GM19452 (cell line): ENCODE measurements at regions not wholly inside any gene's neighbourhood (a gene's known extent, or its start where the extent isn't known, plus 50 kb on each side); places are given as distances from the start of the nearest gene placed in this dataset.
"Not testable (repeated sequence)": the region's sequence is repeated elsewhere in the genome, so short reads cannot be mapped to it uniquely, and the experiment has no call there.

Experiments used
- ATAC-seq: cut with Tn5 transposase; IDR thresholded peaks from one replicate; pipeline ENCODE4 v1.9.1; 2021; ENCODE audit not compliant: unreplicated experiment

DNA sequence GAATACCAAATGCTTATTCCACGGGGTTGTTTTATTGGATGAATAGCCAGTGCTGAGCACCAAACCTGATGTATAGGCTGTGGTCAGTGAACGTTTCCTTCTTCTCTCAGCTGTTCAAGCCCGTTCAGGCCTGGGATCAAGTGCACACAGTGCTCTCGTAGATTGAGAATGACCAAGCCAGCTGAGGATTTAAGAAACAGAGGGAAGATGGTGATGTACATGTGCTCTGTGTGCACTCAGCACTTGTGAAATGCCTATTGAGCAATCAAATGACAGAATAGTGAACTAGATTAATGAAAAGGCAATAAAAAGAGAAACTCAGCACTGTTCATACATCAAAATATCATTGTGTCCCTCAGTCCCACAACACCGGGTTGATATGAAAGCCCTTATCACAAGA lies 302.5 kb downstream of the BMPER start:
- ATAC-seq: no peak

- ATAC-seq: no peak
These were observed 303.7 kb downstream of the BMPER start for GRCh38 chr7:34208878-34209621.

DNA sequence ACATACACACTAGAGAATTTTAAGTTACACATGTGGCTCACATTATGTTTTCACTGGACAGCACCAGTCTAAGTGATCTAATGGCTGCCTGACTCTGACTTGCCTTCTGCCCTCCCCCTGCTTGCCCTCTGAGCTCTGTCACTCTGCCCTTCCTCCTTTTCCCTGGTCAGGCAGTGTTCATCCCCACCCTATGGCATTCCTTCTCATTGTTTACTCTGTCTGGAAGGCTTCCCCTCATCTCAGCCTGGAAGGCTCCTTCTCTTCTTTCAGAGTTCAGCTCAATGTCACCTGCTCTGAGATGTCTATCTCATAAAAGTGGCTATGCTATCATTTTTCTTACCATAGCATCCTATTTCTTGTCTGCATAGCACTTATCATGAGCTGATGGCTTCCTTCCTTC lies 305.7 kb downstream of the BMPER start:
- ATAC-seq: no peak

- ATAC-seq: no peak
These were observed 312.6 kb downstream of the BMPER start for GRCh38 chr7:34217972-34218371.

GRCh38 chr7:34219153-34219718 lies 313.9 kb downstream of the BMPER start:
- ATAC-seq: no peak

DNA sequence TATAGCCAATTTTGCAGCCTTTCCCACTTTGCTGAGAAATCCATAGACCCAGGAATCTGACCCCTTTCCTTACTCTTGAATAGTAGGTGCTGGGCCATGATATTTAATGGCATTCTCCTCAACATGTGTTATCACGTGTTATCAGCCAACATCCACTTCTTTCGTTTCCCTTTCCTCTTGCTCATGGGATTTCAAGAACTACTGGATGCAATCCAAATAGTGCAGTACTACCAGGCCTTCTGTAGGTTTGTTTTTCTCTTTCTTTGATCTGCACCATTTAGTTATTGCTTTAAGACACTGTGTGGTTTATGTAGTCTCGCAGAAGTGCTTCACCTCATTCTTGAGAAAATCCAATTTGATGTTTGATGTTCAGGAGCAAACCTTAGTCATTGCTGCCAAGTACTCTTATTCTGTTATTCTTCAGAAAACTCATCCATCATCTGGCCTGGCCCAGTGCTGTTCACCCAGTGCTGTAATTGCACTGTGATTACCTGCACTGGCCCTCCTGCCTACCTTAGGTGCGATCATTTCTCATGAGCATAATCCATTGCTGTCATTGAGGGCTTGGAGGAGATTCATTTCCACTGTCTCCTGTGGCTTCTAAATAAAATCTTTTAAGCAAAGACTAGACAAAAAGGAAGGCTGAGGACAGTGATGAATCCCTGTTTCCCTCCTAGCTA lies 315.3 kb downstream of the BMPER start:
- no peak for ATAC-seq

DNA sequence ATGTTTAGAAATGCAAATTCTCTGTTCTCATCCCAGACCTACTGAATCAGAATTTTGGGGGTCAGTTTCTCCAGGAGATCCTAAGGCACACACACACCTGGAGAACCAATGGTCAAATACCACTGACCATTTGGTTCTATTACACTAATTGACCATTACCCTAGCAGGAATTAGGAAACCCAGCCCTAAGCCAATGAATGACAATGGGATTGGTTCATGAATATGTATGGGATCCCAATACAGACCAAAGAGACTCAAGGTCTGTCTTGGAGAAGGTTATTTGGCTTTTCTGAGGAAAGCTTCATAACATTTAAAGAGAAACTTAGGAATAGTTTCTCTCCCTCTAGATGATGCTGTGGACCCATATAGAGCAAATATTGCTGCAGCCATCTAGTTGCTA lies 317.0 kb downstream of the BMPER start:
- no peak for ATAC-seq

GRCh38 chr7:34222722-34223121 lies 317.4 kb downstream of the BMPER start:
- ATAC-seq: no peak

DNA sequence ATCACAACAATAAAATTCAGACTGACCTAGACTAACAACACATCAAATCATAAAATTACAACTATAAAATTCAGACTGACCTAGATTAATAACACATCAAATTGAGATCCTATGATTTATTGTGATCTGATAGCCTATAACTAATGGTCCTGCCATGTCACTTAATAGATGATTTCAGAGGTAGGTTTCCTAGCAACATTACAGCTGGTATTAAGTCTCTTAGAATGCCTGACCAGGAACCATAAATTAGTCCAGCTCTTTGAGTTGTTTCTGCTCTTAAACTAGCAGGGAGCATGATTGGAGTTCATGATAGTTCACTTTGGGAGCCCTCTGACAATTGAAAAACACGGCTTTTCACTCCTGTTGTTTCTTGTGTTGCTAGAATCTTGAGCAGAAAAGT lies 318.9 kb downstream of the BMPER start:
- ATAC-seq: no peak

GRCh38 chr7:34225193-34225592 lies 319.9 kb downstream of the BMPER start:
- no peak for ATAC-seq

- no peak for ATAC-seq
These were observed 322.2 kb downstream of the BMPER start for GRCh38 chr7:34227525-34227924.

- ATAC-seq: not testable (repeated sequence)
These were observed 329.8 kb downstream of the BMPER start for GRCh38 chr7:34235101-34235500.

DNA sequence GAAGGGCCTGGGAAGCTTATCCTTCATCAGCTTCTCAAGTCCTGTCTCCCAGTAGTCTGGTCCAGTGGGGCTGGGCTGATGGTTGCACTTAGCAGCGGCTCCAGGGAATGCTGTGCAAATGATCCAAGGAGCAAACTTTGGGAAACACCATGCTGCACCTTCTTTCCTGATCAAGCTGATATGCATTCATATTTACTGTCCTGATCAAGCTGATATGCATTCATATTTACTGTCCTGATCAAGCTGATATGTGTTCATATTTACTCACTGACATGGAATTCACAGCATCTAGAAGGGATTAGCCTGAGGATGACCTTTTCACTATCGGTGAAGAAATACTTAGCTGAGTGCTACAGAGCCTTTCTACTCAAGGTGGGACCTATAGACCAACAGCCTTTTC lies 330.7 kb downstream of the BMPER start:
- no peak for ATAC-seq

GRCh38 chr7:34236839-34237492 lies 331.6 kb downstream of the BMPER start:
- no peak for ATAC-seq

DNA sequence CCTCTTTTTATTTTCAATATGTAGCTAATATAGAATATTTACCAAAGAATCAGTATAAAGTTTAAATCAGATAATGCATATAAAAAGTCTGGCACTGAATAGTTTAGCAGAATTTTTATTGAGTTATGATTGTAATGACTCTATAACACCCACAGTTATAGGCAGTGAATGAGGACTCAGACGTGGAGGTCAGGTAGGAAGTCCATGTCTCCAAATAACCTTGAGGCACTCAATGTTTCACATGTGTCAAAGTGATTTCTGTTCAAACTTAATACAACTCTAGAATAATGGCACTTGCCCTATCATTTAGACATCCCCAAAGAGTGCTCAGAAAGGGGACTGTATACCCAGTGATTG lies 332.1 kb downstream of the BMPER start:
- no peak for ATAC-seq

GRCh38 chr7:34240417-34240816 lies 335.1 kb downstream of the BMPER start:
- ATAC-seq: no peak

DNA sequence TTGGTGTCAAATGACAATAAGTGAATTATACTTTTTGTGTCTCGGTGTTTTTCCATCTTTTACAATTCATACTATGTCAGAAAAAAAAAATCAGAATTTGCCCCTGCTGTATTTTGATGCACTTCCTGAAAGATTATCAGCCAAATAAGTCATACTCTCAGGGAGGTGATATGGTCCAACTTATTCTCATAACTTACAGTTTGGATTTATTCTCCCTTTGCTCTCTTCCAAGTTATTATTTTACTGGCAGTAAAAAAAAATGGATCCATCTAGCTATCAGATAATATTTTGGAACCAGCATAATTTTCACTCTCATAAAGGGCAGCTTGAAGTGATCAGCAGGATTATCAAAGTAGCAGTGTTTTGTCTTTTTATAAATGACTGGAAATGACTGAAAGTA lies 337.1 kb downstream of the BMPER start:
- no peak for ATAC-seq

- no peak for ATAC-seq
These were observed 339.9 kb downstream of the BMPER start for GRCh38 chr7:34245246-34245645.

DNA sequence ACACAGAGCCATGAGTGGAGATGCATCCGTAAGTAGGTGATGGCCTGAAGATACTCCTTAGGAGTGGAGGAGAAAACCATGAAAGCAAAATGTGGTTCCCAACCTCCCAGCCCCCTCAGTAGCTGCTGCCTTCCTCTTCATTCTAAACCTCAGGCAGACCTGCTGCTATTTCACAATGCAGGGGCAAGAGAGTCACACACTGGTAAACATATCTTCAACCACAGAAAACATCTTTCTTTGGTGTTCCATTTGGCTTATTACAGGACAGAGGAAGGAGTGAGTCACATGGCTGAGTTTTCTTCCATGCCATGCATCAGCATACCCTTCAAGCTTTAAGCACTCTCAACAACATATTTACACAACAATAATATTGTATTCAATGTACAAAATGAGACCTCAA lies 342.1 kb downstream of the BMPER start:
- ATAC-seq: no peak

- no peak for ATAC-seq
These were observed 343.9 kb downstream of the BMPER start for GRCh38 chr7:34249192-34249591.

DNA sequence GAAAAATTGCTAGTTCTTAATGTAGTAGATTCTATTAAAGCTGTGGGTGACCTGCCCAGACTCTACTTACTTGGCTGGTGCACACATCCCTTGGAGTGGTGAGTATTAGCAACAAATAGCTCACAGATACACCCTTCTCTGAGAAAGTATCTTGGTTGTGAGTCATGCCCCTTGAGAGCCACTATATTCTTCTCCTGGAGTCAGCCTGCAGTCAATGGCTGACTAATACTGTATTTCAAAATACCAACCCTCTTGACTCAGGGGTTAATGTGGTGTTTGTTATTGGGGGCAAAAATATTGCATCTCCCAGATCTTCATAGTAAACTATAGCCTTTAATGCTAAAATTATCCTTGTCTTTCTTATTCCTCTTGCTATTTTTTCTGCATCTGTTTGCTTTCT lies 354.9 kb downstream of the BMPER start:
- ATAC-seq: no peak

- no peak for ATAC-seq
These were observed 357.8 kb downstream of the BMPER start for GRCh38 chr7:34263168-34263567.
